ENCODE measurements at regions not wholly inside any gene's neighbourhood (a gene's known extent, or its start where the extent isn't known, plus 50 kb on each side); places are given as distances from the start of the nearest gene placed in this dataset.
"Not testable (repeated sequence)": the region's sequence is repeated elsewhere in the genome, so short reads cannot be mapped to it uniquely, and the experiment has no call there.

- not testable (repeated sequence) for DNase-seq (ENCODE audit: low spot score)
Measured at GRCh38 chr16:16563962-16564361, 185.0 kb downstream of the NPIPA7 start.

GRCh38 chr16:16565326-16565725 is 186.4 kb downstream of the NPIPA7 start:
- DNase-seq (ENCODE audit: low spot score), result not testable (repeated sequence)

GRCh38 chr16:16570055-16570454 is 191.1 kb downstream of the NPIPA7 start:
- DNase-seq (ENCODE audit: low spot score), result not testable (repeated sequence)

- not testable (repeated sequence) for DNase-seq (ENCODE audit: low spot score)
Measured at GRCh38 chr16:16570874-16571273, 191.9 kb downstream of the NPIPA7 start.

GRCh38 chr16:16572130-16572774 is 193.3 kb downstream of the NPIPA7 start:
- DNase-seq (ENCODE audit: low spot score), result not testable (repeated sequence)

- not testable (repeated sequence) for DNase-seq (ENCODE audit: low spot score)
Measured at GRCh38 chr16:16577062-16577461, 198.1 kb downstream of the NPIPA7 start.

- DNase-seq (ENCODE audit: low spot score), result no peak
Measured at GRCh38 chr16:16578701-16579100, 199.8 kb downstream of the NPIPA7 start.

- DNase-seq (ENCODE audit: low spot score), result not testable (repeated sequence)
Measured at GRCh38 chr16:16582916-16583315, 204.0 kb downstream of the NPIPA7 start.

GRCh38 chr16:16586073-16586651 is 207.2 kb downstream of the NPIPA7 start:
- DNase-seq (ENCODE audit: low spot score), result not testable (repeated sequence)

- DNase-seq (ENCODE audit: low spot score), result not testable (repeated sequence)
Measured at GRCh38 chr16:16586969-16587368, 208.0 kb downstream of the NPIPA7 start.

GRCh38 chr16:16588436-16588835 is 209.5 kb downstream of the NPIPA7 start:
- not testable (repeated sequence) for DNase-seq (ENCODE audit: low spot score)

GRCh38 chr16:16590654-16591318 is 211.8 kb downstream of the NPIPA7 start:
- not testable (repeated sequence) for DNase-seq (ENCODE audit: low spot score)

GRCh38 chr16:16593156-16593863 is 214.4 kb downstream of the NPIPA7 start:
- DNase-seq (ENCODE audit: low spot score), result peak; percentile 3

- not testable (repeated sequence) for DNase-seq (ENCODE audit: low spot score)
Measured at GRCh38 chr16:16595029-16595718, 216.2 kb downstream of the NPIPA7 start.

GRCh38 chr16:16601239-16601638 is 222.3 kb downstream of the NPIPA7 start:
- not testable (repeated sequence) for DNase-seq (ENCODE audit: low spot score)

GRCh38 chr16:16607401-16608082 is 228.6 kb downstream of the NPIPA7 start:
- not testable (repeated sequence) for DNase-seq (ENCODE audit: low spot score)

- DNase-seq (ENCODE audit: low spot score), result not testable (repeated sequence)
Measured at GRCh38 chr16:16609627-16610026, 230.7 kb downstream of the NPIPA7 start.

- DNase-seq (ENCODE audit: low spot score), result not testable (repeated sequence)
Measured at GRCh38 chr16:16610389-16610967, 231.5 kb downstream of the NPIPA7 start.

- not testable (repeated sequence) for DNase-seq (ENCODE audit: low spot score)
Measured at GRCh38 chr16:16613212-16613611, 234.3 kb downstream of the NPIPA7 start.

- not testable (repeated sequence) for DNase-seq (ENCODE audit: low spot score)
Measured at GRCh38 chr16:16614484-16614883, 235.5 kb downstream of the NPIPA7 start.

- DNase-seq (ENCODE audit: low spot score), result not testable (repeated sequence)
Measured at GRCh38 chr16:16618963-16619465, 240.1 kb downstream of the NPIPA7 start.

All from kidney capillary endothelial cell (primary cell).